HG02623 (cell line): ENCODE measurements at regions not wholly inside any gene's neighbourhood (a gene's known extent, or its start where the extent isn't known, plus 50 kb on each side); places are given as distances from the start of the nearest gene placed in this dataset.

Source experiments
- ATAC-seq: cut with Tn5 transposase; IDR thresholded peaks from one replicate; pipeline ENCODE4 v1.9.1; 2021; ENCODE audit warnings: moderate library complexity; ENCODE audit not compliant: unreplicated experiment

- ATAC-seq = no peak
Observed at GRCh38 chr16:85479972-85480726, 133.0 kb upstream of the GSE1 start.

- no peak for ATAC-seq
Observed at GRCh38 chr16:85480727-85481101, 132.4 kb upstream of the GSE1 start.

DNA sequence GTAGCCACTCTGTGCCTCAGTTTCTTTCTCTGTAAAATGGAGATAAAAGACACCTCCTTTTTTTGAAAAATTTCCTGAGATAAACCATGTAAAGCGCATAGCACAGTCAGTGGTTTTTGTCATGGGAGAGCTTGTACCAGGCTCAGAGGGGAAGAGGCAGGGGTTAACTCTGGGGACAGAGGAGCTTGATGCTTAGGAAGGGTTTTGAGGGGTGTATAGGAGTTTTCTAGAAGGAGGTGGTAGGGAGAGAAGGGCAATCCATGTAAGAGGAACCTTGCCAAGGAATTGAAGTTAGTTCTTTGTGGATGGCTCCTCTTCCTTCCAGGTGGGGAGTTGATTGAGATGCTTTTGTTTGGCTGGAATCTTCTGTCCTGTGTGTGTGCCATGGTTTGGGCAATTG, 131.9 kb upstream of the GSE1 start:
- no peak for ATAC-seq

GRCh38 chr16:85481738-85482137, 131.4 kb upstream of the GSE1 start:
- ATAC-seq = no peak

DNA sequence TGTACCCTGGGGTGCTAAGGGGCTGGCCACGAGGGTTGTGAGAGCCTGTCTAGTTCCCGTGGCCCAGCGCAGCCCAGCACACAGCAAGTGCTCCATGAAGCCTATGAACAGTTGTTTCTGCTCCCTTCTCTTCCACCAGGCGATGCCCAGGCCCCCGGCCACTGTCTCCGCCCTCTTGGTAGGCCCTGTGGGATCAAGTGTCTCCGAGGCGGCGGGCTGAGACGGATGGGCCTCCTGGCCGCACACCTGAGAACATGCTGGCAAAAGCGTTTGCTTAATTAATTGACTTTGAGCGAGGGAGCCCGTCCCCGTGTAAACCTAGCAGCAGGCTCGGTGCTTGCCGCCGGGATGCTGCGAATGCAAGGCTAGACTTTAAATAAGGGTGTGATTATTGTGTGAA, 129.7 kb upstream of the GSE1 start:
- no peak for ATAC-seq

- no peak for ATAC-seq
Observed at GRCh38 chr16:85484347-85485300, 128.5 kb upstream of the GSE1 start.

DNA sequence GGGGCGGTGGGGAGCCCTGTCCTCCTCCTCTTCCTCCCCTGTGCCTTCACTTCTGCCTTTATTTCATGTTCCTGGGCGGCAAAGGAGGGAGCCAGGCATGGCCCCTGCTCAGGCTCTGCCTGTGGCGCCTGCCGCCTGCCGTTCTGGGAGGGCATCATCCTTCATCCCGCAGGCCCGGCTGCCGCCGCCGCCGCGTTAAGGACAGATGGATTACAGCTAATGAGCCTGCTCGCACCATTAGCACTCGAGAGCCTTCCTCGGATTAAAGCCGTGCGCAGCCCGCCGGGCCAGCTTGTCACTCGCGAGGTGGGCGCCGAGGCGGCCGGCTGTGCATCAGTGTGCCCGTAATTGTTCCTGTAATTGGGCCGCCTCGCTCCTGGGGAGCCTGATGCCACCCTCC, 127.7 kb upstream of the GSE1 start:
- no peak for ATAC-seq

DNA sequence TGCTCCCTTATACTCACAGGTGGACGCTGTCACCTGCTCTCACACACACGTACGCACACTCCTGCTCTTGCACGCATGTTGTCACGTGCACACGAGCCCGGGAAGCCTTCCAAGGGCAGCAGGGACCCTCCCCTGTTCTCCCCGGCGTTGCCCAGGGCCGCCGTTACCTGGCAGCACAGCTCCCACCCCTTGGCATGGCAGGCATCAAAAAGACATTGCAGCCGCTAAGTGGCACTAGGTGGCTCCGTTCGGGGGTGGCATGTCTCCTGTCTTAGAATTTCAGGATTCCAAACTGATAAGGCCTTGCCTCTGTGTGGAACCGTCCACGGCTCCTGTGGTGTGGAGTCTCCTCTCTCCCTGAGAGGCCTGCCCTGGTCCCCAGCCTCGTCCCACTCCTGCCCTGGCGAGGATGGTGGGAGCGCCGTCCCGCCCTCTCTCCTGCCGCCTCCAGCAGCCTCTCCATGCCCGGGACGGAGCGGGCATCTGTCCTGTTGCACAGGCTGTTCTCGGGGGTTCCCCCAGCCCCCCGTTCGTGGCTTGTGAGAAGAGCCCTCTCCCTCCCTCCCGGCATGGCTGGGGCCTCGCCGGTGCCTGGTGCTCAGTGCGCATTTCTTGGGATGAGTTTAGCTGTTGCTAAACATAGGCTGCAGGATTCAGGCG, 126.7 kb upstream of the GSE1 start:
- no peak for ATAC-seq

DNA sequence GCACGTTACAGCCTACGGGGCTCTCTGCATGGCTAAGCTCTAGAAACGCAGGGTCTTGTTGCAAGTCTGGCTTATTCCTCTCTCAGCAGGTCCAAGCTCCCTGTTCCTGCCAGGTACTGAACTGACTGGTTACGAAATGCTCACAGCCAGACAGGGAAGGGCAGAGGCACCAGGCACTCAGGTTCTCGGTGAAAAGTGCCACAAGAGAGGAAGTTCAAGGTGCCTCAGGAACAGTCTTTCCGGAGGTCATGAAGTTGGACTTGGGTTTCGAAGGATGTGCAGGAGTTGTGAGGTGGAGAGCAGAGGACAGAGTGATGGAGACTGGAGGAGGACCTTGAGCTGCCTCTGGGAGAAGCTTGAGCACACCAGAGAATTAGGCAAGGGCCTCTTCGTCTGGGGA, 124.7 kb upstream of the GSE1 start:
- no peak for ATAC-seq

DNA sequence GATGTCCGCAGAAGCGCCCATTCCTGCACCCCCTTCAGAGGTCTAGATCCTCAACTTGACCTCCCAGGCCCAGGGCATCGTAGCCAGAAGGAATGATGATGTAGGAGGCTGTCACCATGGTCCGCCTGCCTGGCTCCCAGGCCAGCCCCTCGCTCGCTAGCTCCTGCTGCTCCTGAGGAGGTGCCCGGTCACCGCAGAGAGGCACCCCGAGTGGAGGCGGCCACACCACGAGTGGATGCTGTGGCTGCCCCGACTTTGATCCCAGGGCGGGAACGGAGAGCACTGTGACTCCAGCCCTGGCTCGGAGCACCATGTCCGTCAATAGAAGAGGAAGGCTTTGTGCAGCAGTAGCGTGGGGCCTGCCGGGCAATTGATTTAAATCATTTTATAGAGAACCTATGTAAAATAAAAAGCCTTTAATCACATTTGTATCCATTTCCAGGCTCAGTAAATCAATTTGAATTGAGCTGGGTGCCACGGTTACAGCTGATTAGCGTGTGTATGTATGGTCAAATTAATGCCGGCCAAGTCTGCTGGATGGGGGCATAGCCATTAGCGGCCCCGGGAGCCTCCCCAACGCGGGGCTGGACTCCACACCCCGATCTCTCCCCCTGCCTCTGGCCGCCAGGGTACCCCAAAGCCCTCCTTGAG, 122.6 kb upstream of the GSE1 start:
- ATAC-seq = no peak

DNA sequence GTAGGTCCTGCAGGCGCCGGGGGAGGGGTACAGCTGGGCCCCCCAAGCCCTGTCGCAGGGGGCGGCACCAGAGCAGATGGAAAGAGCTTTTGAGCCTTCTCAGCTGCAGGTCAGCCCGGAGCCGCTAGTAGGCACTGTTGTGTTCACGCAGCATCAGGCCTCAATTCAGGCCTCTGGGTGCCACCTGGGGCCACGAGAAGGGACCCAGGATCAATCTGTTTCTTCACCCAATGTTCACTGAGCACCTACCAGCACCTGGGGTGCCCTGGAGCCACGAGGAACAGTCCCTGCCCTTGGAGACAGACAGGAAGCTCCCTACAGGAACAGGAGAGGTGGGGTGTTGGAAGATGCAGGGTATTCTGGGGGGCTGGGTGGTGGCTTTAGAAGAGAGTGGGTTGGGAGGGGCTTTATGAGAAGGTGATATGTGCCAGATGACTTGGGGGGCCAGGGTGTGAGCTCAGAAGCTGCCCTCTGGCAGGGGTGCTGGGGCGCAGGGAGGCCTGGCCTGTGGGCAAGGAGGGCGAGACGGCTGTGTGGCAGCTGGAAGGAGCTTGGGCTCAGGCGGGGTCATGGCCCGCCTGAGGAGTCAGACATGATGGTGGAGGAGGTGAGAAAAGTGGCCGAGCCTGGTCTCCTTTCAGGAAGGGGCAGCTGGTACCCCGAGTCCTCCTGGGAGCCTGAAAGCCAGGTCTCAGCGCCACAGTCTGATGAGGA, 121.9 kb upstream of the GSE1 start:
- no peak for ATAC-seq

DNA sequence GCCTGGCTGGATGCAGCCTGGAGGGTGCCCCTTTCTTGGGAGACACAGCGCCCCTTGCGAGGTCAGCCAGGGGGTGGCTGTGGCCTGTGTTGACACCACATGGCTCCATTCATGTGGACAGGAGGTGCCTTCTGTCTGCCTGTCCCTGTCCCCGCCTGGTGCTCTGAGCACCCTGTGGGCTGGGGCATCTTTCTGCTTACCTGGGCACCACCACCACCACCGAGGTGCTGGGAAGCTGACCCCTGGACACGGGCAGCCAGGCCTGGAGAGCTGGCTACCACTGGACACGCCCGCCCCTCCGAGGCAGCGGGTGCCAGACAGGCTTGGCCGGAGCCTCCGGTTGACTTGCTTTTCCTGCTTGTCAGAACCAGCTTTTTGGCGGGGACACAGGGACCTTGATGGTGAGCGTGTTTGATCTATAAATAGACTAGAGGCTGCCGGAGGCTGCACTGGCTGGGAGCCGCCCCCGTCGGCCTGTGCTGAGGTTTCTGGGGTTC, 121.3 kb upstream of the GSE1 start:
- ATAC-seq = no peak

GRCh38 chr16:85492295-85492864, 120.7 kb upstream of the GSE1 start:
- no peak for ATAC-seq

GRCh38 chr16:85494315-85494714, 118.8 kb upstream of the GSE1 start:
- no peak for ATAC-seq

GRCh38 chr16:85495259-85495658, 117.9 kb upstream of the GSE1 start:
- no peak for ATAC-seq

GRCh38 chr16:85495823-85496538, 117.1 kb upstream of the GSE1 start:
- no peak for ATAC-seq

DNA sequence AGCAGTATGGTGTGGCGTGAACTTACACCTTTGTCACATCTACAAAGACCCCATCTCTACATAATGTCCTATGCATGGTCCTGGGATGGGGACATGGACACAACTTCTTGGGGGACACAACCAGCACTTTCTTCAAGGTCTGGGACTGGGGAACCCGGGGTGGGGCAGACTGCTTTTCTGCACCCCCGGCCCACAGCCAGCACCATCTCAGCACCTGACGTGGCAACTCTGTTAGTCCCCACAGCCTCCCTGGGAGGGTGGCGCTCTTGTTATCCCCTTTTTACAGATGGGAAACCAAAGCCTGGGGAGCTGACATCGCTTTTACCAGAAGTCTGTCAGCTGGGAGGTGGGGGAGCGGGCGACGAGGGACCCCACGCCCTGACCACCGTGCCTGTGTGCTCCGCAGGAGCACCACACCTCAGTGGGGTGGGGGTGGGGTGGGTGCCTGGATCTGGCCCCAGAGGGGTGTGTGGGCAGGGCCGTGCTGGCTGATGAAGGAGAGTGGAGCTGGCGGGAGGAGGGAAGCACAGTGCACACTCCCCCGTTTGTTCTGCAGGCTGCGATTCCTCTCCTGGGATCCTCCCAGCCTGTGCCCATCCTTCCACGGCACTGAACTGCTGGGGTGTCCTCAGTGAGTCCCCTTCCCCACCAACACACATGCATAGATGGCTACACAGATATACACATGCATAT, 115.4 kb upstream of the GSE1 start:
- ATAC-seq = no peak

DNA sequence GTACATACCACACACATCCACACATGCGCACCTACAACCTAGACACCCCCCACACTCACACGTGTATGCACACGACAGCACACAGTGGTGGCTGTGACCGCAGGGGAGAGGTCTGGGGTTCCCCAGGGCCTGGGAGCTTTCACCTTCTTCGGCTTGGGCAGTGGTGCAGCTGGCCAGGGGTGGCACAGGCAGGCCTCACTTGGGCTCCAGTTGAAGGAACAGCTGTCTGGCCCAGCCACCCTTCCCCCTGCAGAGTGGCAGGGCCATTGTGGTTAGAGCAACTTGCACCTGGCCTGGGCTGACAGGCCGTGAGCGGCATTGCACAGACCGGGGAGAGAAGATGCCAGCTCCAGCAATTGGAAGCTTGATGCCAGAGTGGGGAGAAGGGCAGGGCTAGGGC, 114.5 kb upstream of the GSE1 start:
- no peak for ATAC-seq

- ATAC-seq = no peak
Observed at GRCh38 chr16:85500220-85500619, 112.9 kb upstream of the GSE1 start.
